Neural cell (in vitro differentiated cells): ENCODE measurements at regions not wholly inside any gene's neighbourhood (a gene's known extent, or its start where the extent isn't known, plus 50 kb on each side); places are given as distances from the start of the nearest gene placed in this dataset.

Experiments used
- EP300 ChIP-seq: fragments of 450-650 bp; conservative IDR thresholded peaks from 2 replicates; pipeline ENCODE4 v1.6.1; 2014; ENCODE audit warnings: antibody characterized with exemption, mild to moderate bottlenecking, moderate library complexity; ENCODE audit not compliant: poor library complexity, severe bottlenecking
- EZH2 ChIP-seq: fragments of 200-600, 300-800 bp; shearing (Covaris generic), sonication (generic); IDR thresholded peaks from 2 replicates; pipeline ENCODE4 v1.6.1; 2014; ENCODE audit warnings: antibody characterized with exemption, low read length, borderline replicate concordance, mild to moderate bottlenecking; ENCODE audit not compliant: insufficient read depth, poor library complexity, severe bottlenecking
- MXI1 ChIP-seq: fragments of 450-650 bp; conservative IDR thresholded peaks from 2 replicates; pipeline ENCODE4 v1.6.1; 2014; ENCODE audit warnings: antibody characterized with exemption, mild to moderate bottlenecking; ENCODE audit not compliant: poor library complexity, severe bottlenecking
- SMC3 ChIP-seq: fragments of 450-650 bp; conservative IDR thresholded peaks from 2 replicates; pipeline ENCODE4 v1.6.1; 2014; ENCODE audit warnings: antibody characterized with exemption, mild to moderate bottlenecking, moderate library complexity; ENCODE audit not compliant: poor library complexity
- TF ChIP-seq, protein P1 (sequence below): fragments of 450-650 bp; IDR thresholded peaks from 2 replicates; pipeline ENCODE4 v1.5.1; 2014; ENCODE audit warnings: antibody characterized with exemption, mild to moderate bottlenecking, moderate library complexity; ENCODE audit not compliant: poor library complexity, severe bottlenecking

- TF ChIP-seq, protein P1, sequence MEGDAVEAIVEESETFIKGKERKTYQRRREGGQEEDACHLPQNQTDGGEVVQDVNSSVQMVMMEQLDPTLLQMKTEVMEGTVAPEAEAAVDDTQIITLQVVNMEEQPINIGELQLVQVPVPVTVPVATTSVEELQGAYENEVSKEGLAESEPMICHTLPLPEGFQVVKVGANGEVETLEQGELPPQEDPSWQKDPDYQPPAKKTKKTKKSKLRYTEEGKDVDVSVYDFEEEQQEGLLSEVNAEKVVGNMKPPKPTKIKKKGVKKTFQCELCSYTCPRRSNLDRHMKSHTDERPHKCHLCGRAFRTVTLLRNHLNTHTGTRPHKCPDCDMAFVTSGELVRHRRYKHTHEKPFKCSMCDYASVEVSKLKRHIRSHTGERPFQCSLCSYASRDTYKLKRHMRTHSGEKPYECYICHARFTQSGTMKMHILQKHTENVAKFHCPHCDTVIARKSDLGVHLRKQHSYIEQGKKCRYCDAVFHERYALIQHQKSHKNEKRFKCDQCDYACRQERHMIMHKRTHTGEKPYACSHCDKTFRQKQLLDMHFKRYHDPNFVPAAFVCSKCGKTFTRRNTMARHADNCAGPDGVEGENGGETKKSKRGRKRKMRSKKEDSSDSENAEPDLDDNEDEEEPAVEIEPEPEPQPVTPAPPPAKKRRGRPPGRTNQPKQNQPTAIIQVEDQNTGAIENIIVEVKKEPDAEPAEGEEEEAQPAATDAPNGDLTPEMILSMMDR: no peak
- TF ChIP-seq SMC3 (no peak), EP300 (no peak), MXI1 (no peak), EZH2 (no peak)
These were observed 1050.0 kb upstream of the INTU start for GRCh38 chr4:126582737-126583136.
